ENCODE measurements at regions not wholly inside any gene's neighbourhood (a gene's known extent, or its start where the extent isn't known, plus 50 kb on each side); places are given as distances from the start of the nearest gene placed in this dataset.

- intact Hi-C loops (cut with DNase I; ENCODE audit: low total_unique reads), result no loop called here
- 86 to 89% methylated on average over 6 of the region's 6 CpGs for WGBS, 2 donors
- no peaks in the 10 kb centered on the region for H3K9me3 ChIP-seq
- no peaks in the 10 kb centered on the region for H3K4me1 ChIP-seq
- no peaks in the 10 kb centered on the region for H3K27me3 ChIP-seq
- no peak overlapping the region for H3K4me3 ChIP-seq
- no peaks in the 10 kb centered on the region for H3K36me3 ChIP-seq (ENCODE audit: low read depth, missing control alignments)
- TF ChIP-seq POLR2A (IDR thresholded peaks at IDR 0.05), result no peak
- TF ChIP-seq CTCF (IDR thresholded peaks at IDR 0.05), result no peak
- no peak for DNase-seq
- H3K27ac ChIP-seq, result no peak overlapping the region
Measured at GRCh38 chr3:79985816-79986215, 218.0 kb upstream of the ROBO1 start.

GRCh38 chr3:79983118-79983517 lies 215.3 kb upstream of the ROBO1 start:
- Histone ChIP-seq H3K9me3 (no peaks in the 10 kb centered on the region), H3K4me1 (no peaks in the 10 kb centered on the region), H3K36me3 (ENCODE audit: low read depth, missing control alignments) (no peaks in the 10 kb centered on the region), H3K27me3 (no peaks in the 10 kb centered on the region), H3K4me3 (no peak overlapping the region), H3K27ac (no peak overlapping the region)
- no peak for DNase-seq
- intact Hi-C loops (cut with DNase I; ENCODE audit: low total_unique reads), result no loop called here
- WGBS, 2 donors, result 50 to 58% methylated on average over 1 of the region's 1 CpG
- TF ChIP-seq POLR2A (IDR thresholded peaks at IDR 0.05) (no peak), CTCF (IDR thresholded peaks at IDR 0.05) (no peak)

GRCh38 chr3:79979990-79980389 lies 212.2 kb upstream of the ROBO1 start:
- Histone ChIP-seq H3K4me3 (no peak overlapping the region), H3K27me3 (no peaks in the 10 kb centered on the region), H3K4me1 (no peaks in the 10 kb centered on the region), H3K36me3 (ENCODE audit: low read depth, missing control alignments) (no peaks in the 10 kb centered on the region), H3K27ac (no peak overlapping the region), H3K9me3 (no peaks in the 10 kb centered on the region)
- no peak for DNase-seq
- WGBS, 2 donors, result 91 to 92% methylated on average over 3 of the region's 3 CpGs
- no peak for TF ChIP-seq CTCF (IDR thresholded peaks at IDR 0.05)
- TF ChIP-seq POLR2A (IDR thresholded peaks at IDR 0.05), result no peak
- intact Hi-C loops (cut with DNase I; ENCODE audit: low total_unique reads), result no loop called here

GRCh38 chr3:79976466-79976865 lies 208.7 kb upstream of the ROBO1 start:
- intact Hi-C loops (cut with DNase I; ENCODE audit: low total_unique reads), result no loop called here
- Histone ChIP-seq H3K4me1 (no peaks in the 10 kb centered on the region), H3K27ac (no peak overlapping the region), H3K27me3 (no peaks in the 10 kb centered on the region), H3K36me3 (ENCODE audit: low read depth, missing control alignments) (no peaks in the 10 kb centered on the region), H3K4me3 (no peak overlapping the region), H3K9me3 (no peaks in the 10 kb centered on the region)
- no peak for DNase-seq
- WGBS, 2 donors, result 76 to 78% methylated on average over 1 of the region's 1 CpG
- TF ChIP-seq CTCF (IDR thresholded peaks at IDR 0.05), result no peak
- no peak for TF ChIP-seq POLR2A (IDR thresholded peaks at IDR 0.05)

GRCh38 chr3:79973917-79974595 lies 206.3 kb upstream of the ROBO1 start:
- Histone ChIP-seq H3K4me3 (no peak overlapping the region), H3K4me1 (no peaks in the 10 kb centered on the region), H3K27ac (no peak overlapping the region), H3K36me3 (ENCODE audit: low read depth, missing control alignments) (no peaks in the 10 kb centered on the region), H3K27me3 (no peaks in the 10 kb centered on the region), H3K9me3 (no peaks in the 10 kb centered on the region)
- 84 to 93% methylated on average over 5 of the region's 5 CpGs for WGBS, 2 donors
- intact Hi-C loops (cut with DNase I; ENCODE audit: low total_unique reads), result no loop called here
- DNase-seq, result no peak
- no peak for TF ChIP-seq POLR2A (IDR thresholded peaks at IDR 0.05)

All from testis (tissue), 2 donors.